Body of pancreas (tissue), 4 donors: ENCODE measurements at regions not wholly inside any gene's neighbourhood (a gene's known extent, or its start where the extent isn't known, plus 50 kb on each side); places are given as distances from the start of the nearest gene placed in this dataset.

Source experiments
- ATAC-seq: fragments of 150-250 bp; one replicate; pipeline ENCODE4 v1.9.1; 2016
- DNase-seq, 4 donors: peaks; one replicate each; pipeline ENCODE4 v3.0.0-alpha.2; 2019
- H3K27ac ChIP-seq, 4 donors: fragments of 200-600 bp; sonication (generic); 1 replicate in 3 of 4; 2 replicates in 1 of 4; pipeline versions ENCODE4 v1.5.1 to v1.6.1; 2016 to 2019; ENCODE audit warnings: mild to moderate bottlenecking in 1 of 4, mixed read lengths in 1 of 4, moderate library complexity in 1 of 4
- H3K27me3 ChIP-seq, 2 donors: fragments of 200-600 bp; sonication (generic); one replicate each; pipeline ENCODE4 v1.6.0; 2016; ENCODE audit warnings: mild to moderate bottlenecking in 1 of 2
- H3K36me3 ChIP-seq, 2 donors: fragments of 200-600 bp; sonication (generic); replicated peaks in 1 of 2; 2 replicates each; pipeline ENCODE4 v1.5.1; 2016; ENCODE audit warnings: low read depth in 2 of 2; ENCODE audit not compliant: insufficient read depth in 1 of 2
- H3K4me1 ChIP-seq: fragments of 200-600 bp; sonication (generic); one replicate; pipeline ENCODE4 v1.6.0; 2016
- H3K4me3 ChIP-seq, 2 donors: fragments of 200-600 bp; sonication (generic); 1 replicate in 1 of 2; 2 replicates in 1 of 2; pipeline ENCODE4 v1.5.1; 2016 to 2019
- H3K9me3 ChIP-seq, 3 donors: fragments of 200-600 bp; sonication (generic); 1 replicate in 2 of 3; 2 replicates in 1 of 3; pipeline ENCODE4 v1.5.1; 2016
- POLR2A ChIP-seq, 3 donors: fragments of 450-650 bp; IDR thresholded peaks; one replicate each; pipeline ENCODE4 v1.6.1; 2016; ENCODE audit warnings: antibody characterized with exemption in 3 of 3, mild to moderate bottlenecking in 2 of 3
- WGBS, 2 donors: methylation state at CpG; one replicate each; pipeline ENCODE4 v1.1.5; 2017; 5-methylcytosine and 5-hydroxymethylcytosine counted together
- intact Hi-C: fragments of 100-400 bp; cut with DNase I; formaldehyde crosslinking; loops from one replicate; pipeline ENCODE4 v1.15.1; 2023
- TF ChIP-seq, protein P1 (sequence below), 7 experiments: fragments of 450-650 bp in 4 of 7; fragments of 200-600 bp in 3 of 7; sonication (generic) in 3 of 7; IDR thresholded peaks; one replicate each; pipeline ENCODE4 v1.5.1; 2016 to 2019; ENCODE audit warnings: antibody characterized with exemption in 7 of 7

GRCh38 chrX:10071451-10072144, 85.2 kb upstream of the CLCN4 start:
- Histone ChIP-seq H3K27ac (peak overlapping the region in 1 of 4 donors; percentile 36), H3K4me1 (no peaks in the 10 kb centered on the region), H3K27me3 (no peaks in the 10 kb centered on the region), H3K4me3 (no peak overlapping the region), H3K9me3 (no peaks in the 10 kb centered on the region), H3K36me3 (no peaks in the 10 kb centered on the region)
- intact Hi-C loops: no loop called here
- no peak for ATAC-seq
- TF ChIP-seq POLR2A (IDR thresholded peaks at IDR 0.05): no peak
- TF ChIP-seq, protein P1, sequence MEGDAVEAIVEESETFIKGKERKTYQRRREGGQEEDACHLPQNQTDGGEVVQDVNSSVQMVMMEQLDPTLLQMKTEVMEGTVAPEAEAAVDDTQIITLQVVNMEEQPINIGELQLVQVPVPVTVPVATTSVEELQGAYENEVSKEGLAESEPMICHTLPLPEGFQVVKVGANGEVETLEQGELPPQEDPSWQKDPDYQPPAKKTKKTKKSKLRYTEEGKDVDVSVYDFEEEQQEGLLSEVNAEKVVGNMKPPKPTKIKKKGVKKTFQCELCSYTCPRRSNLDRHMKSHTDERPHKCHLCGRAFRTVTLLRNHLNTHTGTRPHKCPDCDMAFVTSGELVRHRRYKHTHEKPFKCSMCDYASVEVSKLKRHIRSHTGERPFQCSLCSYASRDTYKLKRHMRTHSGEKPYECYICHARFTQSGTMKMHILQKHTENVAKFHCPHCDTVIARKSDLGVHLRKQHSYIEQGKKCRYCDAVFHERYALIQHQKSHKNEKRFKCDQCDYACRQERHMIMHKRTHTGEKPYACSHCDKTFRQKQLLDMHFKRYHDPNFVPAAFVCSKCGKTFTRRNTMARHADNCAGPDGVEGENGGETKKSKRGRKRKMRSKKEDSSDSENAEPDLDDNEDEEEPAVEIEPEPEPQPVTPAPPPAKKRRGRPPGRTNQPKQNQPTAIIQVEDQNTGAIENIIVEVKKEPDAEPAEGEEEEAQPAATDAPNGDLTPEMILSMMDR (IDR thresholded peaks at IDR 0.05): no peak
- 50 to 52% methylated on average over 6 to 7 of the region's 7 CpGs for WGBS, 2 donors
- DNase-seq: no peak

DNA sequence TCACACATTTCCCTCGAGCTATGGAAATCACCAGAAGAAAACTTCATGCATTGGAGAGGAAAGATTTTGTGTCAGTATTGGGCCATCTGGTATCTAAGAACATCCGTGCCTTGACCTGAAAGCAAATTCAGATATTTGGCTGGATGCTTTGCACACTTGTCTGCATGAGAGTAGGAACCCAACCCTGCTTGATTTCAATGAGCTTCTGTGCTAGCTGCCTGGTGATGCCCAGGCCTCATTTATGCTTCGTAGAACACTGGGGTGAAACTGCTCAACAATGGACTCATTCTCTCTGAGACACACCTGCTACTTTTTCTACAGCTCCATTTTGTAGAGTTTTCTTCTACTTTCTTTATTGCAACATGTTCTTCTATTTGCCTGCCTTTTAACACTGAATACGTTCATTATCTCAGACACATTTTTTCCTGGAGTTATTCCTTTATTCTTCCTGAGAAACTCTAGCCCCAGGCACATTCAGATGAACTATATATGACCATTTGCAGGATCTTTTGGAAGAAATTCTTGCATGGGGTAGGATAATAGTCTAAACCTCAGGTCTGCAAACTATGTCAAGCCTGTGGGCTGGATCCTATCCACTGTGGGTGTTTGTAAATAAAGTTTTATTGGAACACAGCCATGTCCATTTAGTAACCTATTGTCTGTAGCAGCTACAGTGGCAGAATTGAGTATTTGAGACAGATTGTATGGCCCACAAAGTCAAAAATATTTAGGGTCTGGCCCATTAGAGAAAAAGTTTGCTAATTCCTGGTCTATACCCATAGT, 83.8 kb upstream of the CLCN4 start:
- no peak overlapping the region for H3K4me3 ChIP-seq
- H3K36me3 ChIP-seq: no peaks in the 10 kb centered on the region
- H3K27me3 ChIP-seq: no peaks in the 10 kb centered on the region
- intact Hi-C loops: no loop called here
- H3K27ac ChIP-seq: no peak overlapping the region
- no peak for DNase-seq
- 94 to 100% methylated on average over 4 of the region's 4 CpGs for WGBS, 2 donors
- ATAC-seq: no peak
- TF ChIP-seq POLR2A (IDR thresholded peaks at IDR 0.05): no peak
- TF ChIP-seq, protein P1 (IDR thresholded peaks at IDR 0.05): no peak
- no peaks in the 10 kb centered on the region for H3K4me1 ChIP-seq
- no peaks in the 10 kb centered on the region for H3K9me3 ChIP-seq

GRCh38 chrX:10073671-10074070, 83.1 kb upstream of the CLCN4 start:
- H3K9me3 ChIP-seq: no peaks in the 10 kb centered on the region
- no peaks in the 10 kb centered on the region for H3K36me3 ChIP-seq
- TF ChIP-seq, protein P1 (IDR thresholded peaks at IDR 0.05): no peak
- TF ChIP-seq POLR2A (IDR thresholded peaks at IDR 0.05): no peak
- ATAC-seq (no peak), DNase-seq (no peak)
- WGBS, 2 donors: 100% methylated on average over 1 of the region's 1 CpG; no CpG with 5 or more reads in 1 of the 2 donors
- H3K4me1 ChIP-seq: no peaks in the 10 kb centered on the region
- intact Hi-C loops: no loop called here
- H3K4me3 ChIP-seq: no peak overlapping the region
- H3K27me3 ChIP-seq: no peaks in the 10 kb centered on the region
- H3K27ac ChIP-seq: no peak overlapping the region

GRCh38 chrX:10074241-10074941, 82.4 kb upstream of the CLCN4 start:
- H3K27me3 ChIP-seq: no peaks in the 10 kb centered on the region
- 83 to 85% methylated on average over 8 to 9 of the region's 9 CpGs for WGBS, 2 donors
- no peak overlapping the region for H3K27ac ChIP-seq
- no peak for ATAC-seq
- DNase-seq: no peak
- intact Hi-C loops: no loop called here
- no peak overlapping the region for H3K4me3 ChIP-seq
- H3K36me3 ChIP-seq: no peaks in the 10 kb centered on the region
- TF ChIP-seq POLR2A (IDR thresholded peaks at IDR 0.05): no peak
- TF ChIP-seq, protein P1 (IDR thresholded peaks at IDR 0.05): no peak
- peaks cover 6% of the 10 kb centered on the region for H3K4me1 ChIP-seq
- no peaks in the 10 kb centered on the region for H3K9me3 ChIP-seq
